PC-9 (cell line): ENCODE measurements at regions not wholly inside any gene's neighbourhood (a gene's known extent, or its start where the extent isn't known, plus 50 kb on each side); places are given as distances from the start of the nearest gene placed in this dataset.

Source experiments
- BruUV-seq: library from RNA; stranded (reverse); fragments of 400-500 nt; replicated peaks from 2 replicates; lab custom pipeline; 2021; lab: Mats Ljungman, UMichigan
- CTCF ChIA-PET: fragments of 300-600 bp; sonication (Branson Sonifier 250); formaldehyde crosslinking; loops from one replicate; lab custom pipeline; 2022; ENCODE audit warnings: antibody characterized with exemption; lab: Charles Lee
- POLR2A ChIA-PET: fragments of 300-600 bp; sonication (Branson Sonifier 250); formaldehyde crosslinking; loops from one replicate; lab custom pipeline; 2022; ENCODE audit warnings: antibody characterized with exemption; ENCODE audit not compliant: unreplicated experiment; lab: Charles Lee
- DNase-seq, 2 experiments: peaks; one replicate each; pipeline versions ENCODE4 v3.0.0 to v3.0.0-alpha.2; 2015 to 2022; ENCODE audit warnings: mixed read lengths in 1 of 2
- H2AFZ ChIP-seq: fragments of 200-600 bp; sonication (generic); 2 replicates; pipeline ENCODE4 v1.8.1; 2017; ENCODE audit warnings: antibody characterized with exemption
- H3F3A ChIP-seq: fragments of 200-600 bp; sonication (generic); 2 replicates; pipeline ENCODE4 v1.8.1; 2017; ENCODE audit warnings: antibody characterized with exemption, mild to moderate bottlenecking, low read depth; ENCODE audit not compliant: insufficient read depth
- H3K27ac ChIP-seq: fragments of 200-600 bp; sonication (generic); 2 replicates; pipeline ENCODE4 v1.6.1; 2016; ENCODE audit warnings: mixed run types
- H3K27me3 ChIP-seq: fragments of 200-600 bp; sonication (generic); 2 replicates; pipeline ENCODE4 v1.6.1; 2016; ENCODE audit warnings: low read depth, mixed run types; ENCODE audit not compliant: insufficient read depth
- H3K36me3 ChIP-seq: fragments of 200-600 bp; sonication (generic); 2 replicates; pipeline ENCODE4 v1.6.1; 2016; ENCODE audit warnings: low read depth, mixed run types
- H3K4me1 ChIP-seq: fragments of 200-600 bp; sonication (generic); replicated peaks from 2 replicates; pipeline ENCODE4 v1.6.1; 2016; ENCODE audit warnings: mixed run types; ENCODE audit not compliant: insufficient read depth
- H3K4me2 ChIP-seq: fragments of 200-600 bp; sonication (generic); 2 replicates; pipeline ENCODE4 v1.6.1; 2017; ENCODE audit warnings: mixed run types
- H3K4me3 ChIP-seq: fragments of 200-600 bp; sonication (generic); 2 replicates; pipeline ENCODE4 v1.6.1; 2016; ENCODE audit warnings: mixed run types
- H3K79me2 ChIP-seq: fragments of 200-600 bp; sonication (generic); 2 replicates; pipeline ENCODE4 v1.6.1; 2017; ENCODE audit warnings: low read depth, mixed run types
- H3K9me2 ChIP-seq: fragments of 200-600 bp; sonication (generic); 2 replicates; pipeline ENCODE4 v1.8.1; 2017; ENCODE audit warnings: mild to moderate bottlenecking; ENCODE audit not compliant: insufficient read depth
- H3K9me3 ChIP-seq: fragments of 200-600 bp; sonication (generic); 2 replicates; pipeline ENCODE4 v1.8.1; 2016; ENCODE audit warnings: low read depth; ENCODE audit not compliant: insufficient read depth
- H4K20me1 ChIP-seq: fragments of 200-600 bp; sonication (generic); 2 replicates; pipeline ENCODE4 v1.8.1; 2017; ENCODE audit not compliant: insufficient read depth
- EZH2 ChIP-seq: fragments of 200-600 bp; sonication (generic); IDR thresholded peaks from 2 replicates; pipeline ENCODE4 v1.8.0; 2017; ENCODE audit warnings: antibody characterized with exemption, low read depth
- intact Hi-C: fragments of 100-400 bp; cut with micrococcal nuclease; formaldehyde crosslinking; loops from one replicate; pipeline ENCODE4 v1.10.0; 2022; ENCODE audit not compliant: unreplicated experiment
- TF ChIP-seq, protein P1 (sequence below): fragments of 200-600 bp; sonication (generic); conservative IDR thresholded peaks from 2 replicates; pipeline ENCODE4 v1.6.1; 2017; ENCODE audit warnings: mixed run types, antibody characterized with exemption, mild to moderate bottlenecking, moderate library complexity

DNA sequence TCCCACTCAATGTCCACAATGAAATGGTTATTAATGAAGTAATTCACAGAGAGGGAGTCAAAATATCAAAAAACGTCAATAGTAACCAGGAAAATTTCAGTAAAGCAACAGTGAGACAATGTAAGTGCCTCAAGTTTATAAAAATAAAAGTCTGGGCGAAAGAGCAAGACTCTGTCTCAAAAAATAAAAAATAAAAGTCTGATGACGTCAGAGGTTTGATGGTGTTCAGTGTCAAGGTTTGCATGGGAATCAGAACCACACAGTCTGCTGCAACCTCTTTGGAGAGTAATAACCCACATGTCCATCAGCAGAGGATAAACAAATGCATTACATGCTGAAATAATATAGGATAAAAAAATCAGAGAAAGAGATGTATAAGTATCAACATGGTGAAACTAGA lies 152.4 kb downstream of the ASCL1 start:
- no peaks in the 10 kb centered on the region for H3K9me2 ChIP-seq
- H4K20me1 ChIP-seq, result no peaks in the 10 kb centered on the region
- H3K4me2 ChIP-seq, result no peak overlapping the region
- no peaks in the 10 kb centered on the region for H3K9me3 ChIP-seq
- H3K79me2 ChIP-seq, result no peaks in the 10 kb centered on the region
- ChIA-PET CTCF (no interaction called here), POLR2A (no interaction called here)
- no TSS peak for BruUV-seq
- H3K4me3 ChIP-seq, result no peak overlapping the region
- no peaks in the 10 kb centered on the region for H3F3A ChIP-seq
- DNase-seq, result no peak
- TF ChIP-seq, protein P1, sequence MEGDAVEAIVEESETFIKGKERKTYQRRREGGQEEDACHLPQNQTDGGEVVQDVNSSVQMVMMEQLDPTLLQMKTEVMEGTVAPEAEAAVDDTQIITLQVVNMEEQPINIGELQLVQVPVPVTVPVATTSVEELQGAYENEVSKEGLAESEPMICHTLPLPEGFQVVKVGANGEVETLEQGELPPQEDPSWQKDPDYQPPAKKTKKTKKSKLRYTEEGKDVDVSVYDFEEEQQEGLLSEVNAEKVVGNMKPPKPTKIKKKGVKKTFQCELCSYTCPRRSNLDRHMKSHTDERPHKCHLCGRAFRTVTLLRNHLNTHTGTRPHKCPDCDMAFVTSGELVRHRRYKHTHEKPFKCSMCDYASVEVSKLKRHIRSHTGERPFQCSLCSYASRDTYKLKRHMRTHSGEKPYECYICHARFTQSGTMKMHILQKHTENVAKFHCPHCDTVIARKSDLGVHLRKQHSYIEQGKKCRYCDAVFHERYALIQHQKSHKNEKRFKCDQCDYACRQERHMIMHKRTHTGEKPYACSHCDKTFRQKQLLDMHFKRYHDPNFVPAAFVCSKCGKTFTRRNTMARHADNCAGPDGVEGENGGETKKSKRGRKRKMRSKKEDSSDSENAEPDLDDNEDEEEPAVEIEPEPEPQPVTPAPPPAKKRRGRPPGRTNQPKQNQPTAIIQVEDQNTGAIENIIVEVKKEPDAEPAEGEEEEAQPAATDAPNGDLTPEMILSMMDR, result no peak
- no peak for TF ChIP-seq EZH2
- no peaks in the 10 kb centered on the region for H3K4me1 ChIP-seq
- no peak overlapping the region for H3K27ac ChIP-seq
- intact Hi-C loops, result no loop called here
- H2AFZ ChIP-seq, result no peak overlapping the region
- no peaks in the 10 kb centered on the region for H3K36me3 ChIP-seq
- H3K27me3 ChIP-seq, result no peaks in the 10 kb centered on the region

DNA sequence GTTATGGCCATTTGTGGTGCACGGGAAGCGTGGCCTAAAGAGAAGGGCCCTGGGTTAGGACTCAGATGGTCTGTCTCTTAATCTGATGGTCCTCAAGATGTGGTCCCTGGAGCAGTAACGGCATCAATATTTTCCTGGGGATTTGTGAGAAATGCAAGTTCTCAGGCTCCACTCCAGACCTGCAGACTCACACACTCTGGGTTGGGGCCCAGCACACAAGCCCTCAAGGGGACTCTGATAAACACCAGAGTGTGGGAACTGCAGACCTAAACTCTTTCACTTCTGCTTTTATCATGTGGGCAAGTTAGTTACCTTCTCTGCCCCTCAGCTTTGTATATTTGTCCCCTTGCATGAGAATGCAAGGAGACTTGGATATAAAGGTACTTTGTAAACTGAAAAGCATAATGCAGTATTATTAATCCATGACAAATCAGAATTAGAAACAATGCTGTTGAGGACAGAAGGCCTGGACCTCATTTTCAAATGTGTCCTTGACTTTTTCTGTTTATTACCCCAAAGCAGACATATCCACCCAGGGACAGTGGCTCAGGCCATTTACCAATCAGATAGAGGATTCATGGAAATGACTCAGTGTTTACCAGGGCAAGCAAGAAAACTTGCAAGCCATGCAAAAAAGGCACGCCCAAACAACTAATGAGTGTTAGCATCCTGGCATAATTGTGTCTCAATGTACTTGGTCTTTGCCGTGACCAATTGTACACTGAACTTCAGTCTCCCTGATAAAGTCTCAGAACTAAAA lies 157.0 kb downstream of the ASCL1 start:
- intact Hi-C loops, result no loop called here
- Histone ChIP-seq H3K9me3 (no peaks in the 10 kb centered on the region), H3K9me2 (no peaks in the 10 kb centered on the region), H3K36me3 (no peaks in the 10 kb centered on the region), H2AFZ (no peak overlapping the region), H3F3A (no peaks in the 10 kb centered on the region), H3K4me3 (no peak overlapping the region), H3K79me2 (no peaks in the 10 kb centered on the region), H3K27me3 (no peaks in the 10 kb centered on the region), H3K4me2 (no peak overlapping the region), H4K20me1 (no peaks in the 10 kb centered on the region), H3K4me1 (no peaks in the 10 kb centered on the region), H3K27ac (no peak overlapping the region)
- BruUV-seq, result no TSS peak
- ChIA-PET POLR2A (no interaction called here), CTCF (no interaction called here)
- no peak for DNase-seq
- TF ChIP-seq, protein P1, result no peak
- TF ChIP-seq EZH2, result no peak

DNA sequence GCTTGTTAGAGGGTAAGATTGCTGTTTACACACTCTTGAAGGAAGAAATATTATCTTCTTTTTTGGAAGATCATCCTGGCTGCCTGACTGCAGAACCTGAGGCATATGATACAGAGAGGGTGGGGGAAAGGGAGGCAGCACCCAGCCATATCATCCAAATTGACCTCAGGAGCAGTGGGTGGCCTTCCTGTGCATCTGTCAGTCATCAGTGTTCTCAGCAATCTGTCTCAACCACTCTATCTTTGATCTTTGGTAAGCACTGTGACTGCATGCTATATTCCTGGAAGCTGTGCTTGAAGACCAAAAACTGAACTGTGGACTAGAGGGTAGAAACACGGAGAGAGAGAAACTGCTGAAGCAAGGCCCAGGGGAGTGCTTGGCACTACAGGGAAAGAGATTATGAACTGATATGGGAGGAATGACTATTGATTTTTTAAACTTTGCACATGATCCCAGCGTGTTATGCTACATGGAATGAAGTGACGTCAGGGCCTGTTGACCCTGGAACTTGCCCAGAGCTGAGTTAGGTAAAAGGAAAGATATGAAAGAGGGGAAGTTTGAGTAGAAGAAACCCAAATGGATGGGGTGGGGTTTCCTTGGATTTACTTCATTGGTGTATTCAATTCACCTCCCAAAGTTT lies 171.5 kb downstream of the ASCL1 start:
- H3K9me3 ChIP-seq, result no peaks in the 10 kb centered on the region
- intact Hi-C loops, result no loop called here
- no peaks in the 10 kb centered on the region for H4K20me1 ChIP-seq
- no peaks in the 10 kb centered on the region for H3K27me3 ChIP-seq
- no peaks in the 10 kb centered on the region for H3K4me1 ChIP-seq
- no peaks in the 10 kb centered on the region for H3F3A ChIP-seq
- H3K4me3 ChIP-seq, result no peak overlapping the region
- H3K4me2 ChIP-seq, result no peak overlapping the region
- no peaks in the 10 kb centered on the region for H3K79me2 ChIP-seq
- H3K36me3 ChIP-seq, result no peaks in the 10 kb centered on the region
- ChIA-PET POLR2A (no interaction called here), CTCF (no interaction called here)
- H3K9me2 ChIP-seq, result no peaks in the 10 kb centered on the region; the same call in none of the 2 replicates
- TF ChIP-seq, protein P1, result no peak
- TF ChIP-seq EZH2, result no peak
- no peak overlapping the region for H2AFZ ChIP-seq
- no peak for DNase-seq
- H3K27ac ChIP-seq, result no peak overlapping the region
- BruUV-seq, result no TSS peak
